CD14-positive monocyte (primary cell): ENCODE measurements at regions not wholly inside any gene's neighbourhood (a gene's known extent, or its start where the extent isn't known, plus 50 kb on each side); places are given as distances from the start of the nearest gene placed in this dataset.

Source experiments
- DNase-seq, 3 donors: peaks; one replicate each; pipeline ENCODE4 v3.0.0-alpha.2; 2011 to 2022
- H2AFZ ChIP-seq: 2 replicates; pipeline ENCODE4 v1.6.0; 2012; ENCODE audit warnings: mild to moderate bottlenecking, low read depth, low read length, inconsistent platforms; ENCODE audit not compliant: insufficient read depth, poor library complexity, severe bottlenecking
- H3K27ac ChIP-seq, 2 donors: 1 replicate in 1 of 2; 2 replicates in 1 of 2; pipeline ENCODE4 v1.5.1; 2012 to 2013; ENCODE audit warnings: low read length in 2 of 2, control low read depth in 1 of 2, inconsistent platforms in 1 of 2, low read depth in 1 of 2, mild to moderate bottlenecking in 1 of 2
- H3K27me3 ChIP-seq, 2 donors: one replicate each; pipeline versions ENCODE4 v1.6.0 to v1.6.1; 2011 to 2013; ENCODE audit warnings: low read length in 2 of 2; ENCODE audit not compliant: control insufficient read depth in 2 of 2, insufficient read depth in 2 of 2
- H3K36me3 ChIP-seq, 2 donors: replicated peaks in 1 of 2; 1 replicate in 1 of 2; 2 replicates in 1 of 2; pipeline versions ENCODE4 v1.5.1 to v1.6.1; 2012 to 2013; ENCODE audit warnings: low read length in 2 of 2, control low read depth in 1 of 2, inconsistent platforms in 1 of 2, mild to moderate bottlenecking in 1 of 2; ENCODE audit not compliant: insufficient read depth in 2 of 2, control insufficient read depth in 1 of 2
- H3K4me1 ChIP-seq, 2 donors: 1 replicate in 1 of 2; 2 replicates in 1 of 2; pipeline versions ENCODE4 v1.5.1 to v1.6.1; 2012 to 2013; ENCODE audit warnings: low read length in 2 of 2, control low read depth in 1 of 2, inconsistent platforms in 1 of 2, mild to moderate bottlenecking in 1 of 2, moderate library complexity in 1 of 2; ENCODE audit not compliant: insufficient read depth in 2 of 2, control insufficient read depth in 1 of 2
- H3K4me2 ChIP-seq: replicated peaks from 2 replicates; pipeline ENCODE3; 2012; ENCODE audit warnings: low read length, moderate library complexity, mild to moderate bottlenecking; ENCODE audit not compliant: poor library complexity, severe bottlenecking; ENCODE audit errors: extremely low read depth
- H3K4me3 ChIP-seq, 3 experiments: fragments of 200-600 bp in 1 of 3; sonication (generic) in 1 of 3; replicated peaks in 1 of 3; 1 replicate in 2 of 3; 2 replicates in 1 of 3; pipeline ENCODE4 v1.5.1; 2011 to 2013; ENCODE audit warnings: low read length in 3 of 3, mild to moderate bottlenecking in 3 of 3, control low read depth in 2 of 3, low read depth in 2 of 3, inconsistent platforms in 1 of 3, moderate library complexity in 1 of 3
- H3K79me2 ChIP-seq: 2 replicates; pipeline ENCODE4 v1.6.0; 2012; ENCODE audit warnings: mild to moderate bottlenecking, control low read depth, inconsistent platforms, low read length, moderate library complexity; ENCODE audit not compliant: insufficient read depth
- H3K9ac ChIP-seq: 2 replicates; pipeline ENCODE4 v1.6.0; 2017; ENCODE audit warnings: low read length, mild to moderate bottlenecking; ENCODE audit not compliant: insufficient read depth, poor library complexity, severe bottlenecking
- H3K9me3 ChIP-seq, 2 donors: replicated peaks in 1 of 2; 1 replicate in 1 of 2; 2 replicates in 1 of 2; pipeline versions ENCODE4 v1.5.1 to v1.6.1; 2012 to 2013; ENCODE audit warnings: low read length in 2 of 2, control low read depth in 1 of 2; ENCODE audit not compliant: control insufficient read depth in 1 of 2, insufficient read depth in 1 of 2
- H4K20me1 ChIP-seq: 2 replicates; pipeline ENCODE4 v1.6.0; 2012; ENCODE audit warnings: mild to moderate bottlenecking, low read length, control low read depth, moderate library complexity; ENCODE audit not compliant: insufficient read depth
- H3K27ac Mint-ChIP-seq, 7 donors: one replicate each; pipeline ENCODE4 v1.8.0; 2020; ENCODE audit warnings: mild to moderate bottlenecking in 7 of 7, mixed read lengths in 7 of 7, moderate library complexity in 6 of 7, inconsistent platforms in 2 of 7
- H3K27me3 Mint-ChIP-seq, 3 donors: one replicate each; pipeline ENCODE4 v1.8.0; 2021 to 2022; ENCODE audit warnings: low read depth in 3 of 3, mild to moderate bottlenecking in 3 of 3, mixed read lengths in 3 of 3, moderate library complexity in 3 of 3, inconsistent platforms in 1 of 3
- H3K36me3 Mint-ChIP-seq, 2 donors: one replicate each; pipeline ENCODE4 v1.8.0; 2020; ENCODE audit warnings: mixed read lengths in 2 of 2, inconsistent platforms in 1 of 2, mild to moderate bottlenecking in 1 of 2
- H3K4me1 Mint-ChIP-seq: one replicate; pipeline ENCODE4 v1.8.0; 2020; ENCODE audit warnings: mild to moderate bottlenecking, mixed read lengths
- H3K4me3 Mint-ChIP-seq, 2 donors: one replicate each; pipeline ENCODE4 v1.8.0; 2020; ENCODE audit warnings: mild to moderate bottlenecking in 2 of 2, mixed read lengths in 2 of 2, moderate library complexity in 1 of 2
- H3K9me3 Mint-ChIP-seq, 7 donors: one replicate each; pipeline ENCODE4 v1.8.0; 2020 to 2022; ENCODE audit warnings: mixed read lengths in 7 of 7, mild to moderate bottlenecking in 6 of 7, moderate library complexity in 6 of 7, inconsistent platforms in 2 of 7
- WGBS: methylation state at CpG from one replicate; pipeline ENCODE4 v1.1.5; 2013; ENCODE audit warnings: missing lambda C conversion rate; ENCODE audit not compliant: insufficient coverage; 5-methylcytosine and 5-hydroxymethylcytosine counted together
- intact Hi-C, 2 donors: fragments of 100-400 bp; cut with micrococcal nuclease; formaldehyde crosslinking; loops; one replicate each; pipeline versions ENCODE4 v1.15.0 to v1.15.1; 2023
- TF ChIP-seq, protein P1 (sequence below): fragments of 200-600 bp; IDR thresholded peaks from one replicate; pipeline ENCODE4 v1.8.0; 2022; ENCODE audit warnings: antibody characterized with exemption, mild to moderate bottlenecking

DNA sequence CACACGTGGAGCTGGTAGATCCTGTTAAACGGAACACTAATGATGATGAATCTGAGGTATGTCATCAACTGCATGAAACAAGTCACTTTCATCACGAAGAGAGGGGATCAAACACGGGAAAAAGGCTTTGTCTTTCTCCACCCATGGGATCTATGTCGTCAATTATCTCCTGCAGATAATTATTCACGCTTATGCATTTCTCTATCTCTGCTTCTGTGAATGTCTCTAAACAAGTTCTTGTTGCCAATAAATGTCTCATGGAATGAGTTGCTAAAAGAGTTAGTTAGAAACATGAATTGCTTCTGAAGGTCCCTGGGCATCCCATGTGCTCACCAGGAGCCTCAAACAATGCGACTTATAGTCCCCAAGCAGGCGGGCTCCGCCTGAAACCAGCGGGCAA is 1228.2 kb upstream of the TMEM132C start:
- Histone ChIP-seq H3K27ac (no peak overlapping the region), H3K4me3 (no peak overlapping the region), H3K9me3 (peaks cover 0 to 6% of the 10 kb centered on the region in 2 donors), H4K20me1 (no peaks in the 10 kb centered on the region), H3K36me3 (no peaks in the 10 kb centered on the region), H3K4me1 (no peaks in the 10 kb centered on the region), H3K27me3 (no peaks in the 10 kb centered on the region), H3K9ac (no peak overlapping the region), H3K79me2 (no peaks in the 10 kb centered on the region), H2AFZ (no peak overlapping the region), H3K4me2 (no peak overlapping the region)
- intact Hi-C loops = no loop called here
- no peak overlapping the region for H3K27ac Mint-ChIP-seq
- peaks cover 0 to 1% (median 0%) of the 10 kb centered on the region in 3 donors for H3K27me3 Mint-ChIP-seq
- peaks cover 0 to 17% (median 2%) of the 10 kb centered on the region in 7 donors for H3K9me3 Mint-ChIP-seq
- no peak overlapping the region for H3K4me3 Mint-ChIP-seq
- DNase-seq = no peak
- H3K36me3 Mint-ChIP-seq = no peaks in the 10 kb centered on the region
- TF ChIP-seq, protein P1, sequence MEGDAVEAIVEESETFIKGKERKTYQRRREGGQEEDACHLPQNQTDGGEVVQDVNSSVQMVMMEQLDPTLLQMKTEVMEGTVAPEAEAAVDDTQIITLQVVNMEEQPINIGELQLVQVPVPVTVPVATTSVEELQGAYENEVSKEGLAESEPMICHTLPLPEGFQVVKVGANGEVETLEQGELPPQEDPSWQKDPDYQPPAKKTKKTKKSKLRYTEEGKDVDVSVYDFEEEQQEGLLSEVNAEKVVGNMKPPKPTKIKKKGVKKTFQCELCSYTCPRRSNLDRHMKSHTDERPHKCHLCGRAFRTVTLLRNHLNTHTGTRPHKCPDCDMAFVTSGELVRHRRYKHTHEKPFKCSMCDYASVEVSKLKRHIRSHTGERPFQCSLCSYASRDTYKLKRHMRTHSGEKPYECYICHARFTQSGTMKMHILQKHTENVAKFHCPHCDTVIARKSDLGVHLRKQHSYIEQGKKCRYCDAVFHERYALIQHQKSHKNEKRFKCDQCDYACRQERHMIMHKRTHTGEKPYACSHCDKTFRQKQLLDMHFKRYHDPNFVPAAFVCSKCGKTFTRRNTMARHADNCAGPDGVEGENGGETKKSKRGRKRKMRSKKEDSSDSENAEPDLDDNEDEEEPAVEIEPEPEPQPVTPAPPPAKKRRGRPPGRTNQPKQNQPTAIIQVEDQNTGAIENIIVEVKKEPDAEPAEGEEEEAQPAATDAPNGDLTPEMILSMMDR = no peak
- peaks cover 3% of the 10 kb centered on the region for H3K4me1 Mint-ChIP-seq
- 82% methylated on average over 4 of the region's 10 CpGs for WGBS

DNA sequence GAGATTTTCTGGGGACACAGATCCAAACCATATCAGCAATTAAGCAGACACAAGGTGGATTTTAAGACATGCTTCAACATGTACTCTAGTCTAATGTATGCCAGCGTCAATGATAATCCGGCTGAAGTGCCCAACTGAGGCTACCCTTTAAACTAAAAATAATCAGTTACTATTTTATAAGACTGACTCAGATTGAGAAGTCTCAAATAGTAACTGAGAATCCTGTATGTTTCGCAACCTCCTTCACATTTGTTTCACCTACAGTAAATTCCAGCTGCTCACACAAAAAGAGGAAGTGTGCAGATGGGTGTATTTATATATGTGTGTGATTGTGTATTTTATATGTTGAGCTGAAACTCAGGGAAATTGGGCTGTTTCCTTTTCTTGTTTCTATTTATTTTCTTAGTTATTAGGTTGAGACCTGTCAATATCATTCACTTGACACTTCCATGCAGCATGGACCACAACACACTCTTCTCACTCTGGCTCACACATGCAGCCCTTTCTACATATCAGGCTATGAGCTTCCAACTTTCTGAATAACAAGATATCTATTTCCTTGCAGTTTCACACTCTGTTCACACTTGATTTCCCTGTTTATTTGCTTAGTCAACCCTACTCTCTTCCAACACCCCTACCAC is 1224.9 kb upstream of the TMEM132C start:
- Histone ChIP-seq H3K27me3 (no peaks in the 10 kb centered on the region), H3K4me3 (no peak overlapping the region), H2AFZ (no peak overlapping the region), H4K20me1 (no peaks in the 10 kb centered on the region), H3K79me2 (no peaks in the 10 kb centered on the region), H3K9me3 (peaks cover 0 to 6% of the 10 kb centered on the region in 2 donors), H3K27ac (no peak overlapping the region), H3K4me1 (no peaks in the 10 kb centered on the region), H3K4me2 (no peak overlapping the region), H3K9ac (no peak overlapping the region), H3K36me3 (no peaks in the 10 kb centered on the region)
- intact Hi-C loops = no loop called here
- H3K36me3 Mint-ChIP-seq = no peaks in the 10 kb centered on the region
- H3K27me3 Mint-ChIP-seq = peaks cover 0 to 3% (median 0%) of the 10 kb centered on the region in 3 donors
- peaks cover 3% of the 10 kb centered on the region for H3K4me1 Mint-ChIP-seq
- peak in 1 of 3 donors; percentile 7 for DNase-seq
- no CpG with 5 or more reads among the region's 3 CpGs for WGBS
- H3K9me3 Mint-ChIP-seq = peaks cover 0 to 17% (median 2%) of the 10 kb centered on the region in 7 donors
- TF ChIP-seq, protein P1 = no peak
- no peak overlapping the region for H3K27ac Mint-ChIP-seq
- H3K4me3 Mint-ChIP-seq = no peak overlapping the region
